SK-N-SH treated with all-trans-retinoic acid at 6 μM for 48 hours (cell line): ENCODE measurements at regions not wholly inside any gene's neighbourhood (a gene's known extent, or its start where the extent isn't known, plus 50 kb on each side); places are given as distances from the start of the nearest gene placed in this dataset.

Experiments used
- BACH2 ChIP-seq: fragments of 250-450 bp; sonication (Bioruptor Pico); IDR thresholded peaks from 2 replicates; pipeline ENCODE4 v1.9.0; 2021; ENCODE audit warnings: mild to moderate bottlenecking, borderline replicate concordance
- CREB5 ChIP-seq: fragments of 250-450 bp; sonication (Bioruptor Pico); IDR thresholded peaks from 2 replicates; pipeline ENCODE4 v1.5.1; 2020; ENCODE audit warnings: low read depth, mild to moderate bottlenecking, moderate library complexity
- ZNF8 ChIP-seq: fragments of 450-650 bp; formaldehyde crosslinking; IDR thresholded peaks from 2 replicates; pipeline ENCODE4 v1.5.0; 2020; ENCODE audit warnings: mild to moderate bottlenecking, moderate library complexity

- TF ChIP-seq CREB5 (CRISPR knock-in tag) (no peak), ZNF8 (CRISPR knock-in tag) (no peak), BACH2 (CRISPR knock-in tag) (no peak)
Measured at GRCh38 chr4:60078984-60079383, 1121.1 kb upstream of the ADGRL3 start.
